Germinal center (tissue), 1 donor: ENCODE measurements at regions not wholly inside any gene's neighbourhood (a gene's known extent, or its start where the extent isn't known, plus 50 kb on each side); places are given as distances from the start of the nearest gene placed in this dataset.

ENCODE experiments used
- DNase-seq: peaks from one replicate; pipeline ENCODE4 v3.0.0; 2012; ENCODE audit warnings: mixed read lengths, low spot score

DNA sequence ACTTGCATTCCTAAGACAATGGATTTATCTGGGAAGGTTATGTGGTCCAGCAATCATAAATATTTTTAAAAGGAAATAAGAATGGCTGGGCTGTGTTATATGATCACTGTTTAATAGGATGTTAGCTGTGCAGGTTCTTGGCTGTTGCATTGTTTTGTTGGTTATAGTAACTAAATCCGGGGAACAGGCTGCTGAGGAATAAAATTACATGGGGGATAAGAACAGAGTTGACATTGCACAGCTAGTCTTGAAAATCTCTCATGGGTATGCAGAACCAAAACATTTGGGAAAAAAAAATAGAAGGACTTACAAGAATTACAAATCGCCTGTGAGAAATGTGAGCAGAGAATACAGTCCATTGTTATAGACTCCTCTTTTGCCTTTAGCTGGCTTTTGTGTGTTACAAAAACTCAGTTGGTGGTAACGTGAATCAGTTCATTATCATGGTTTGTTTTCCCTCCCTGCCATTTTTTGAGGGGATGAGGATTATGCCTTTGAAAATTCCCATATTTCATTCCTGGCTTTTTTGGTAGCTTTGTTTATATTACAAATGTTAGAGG lies 375.3 kb upstream of the DAB2 start:
- no peak for DNase-seq

DNA sequence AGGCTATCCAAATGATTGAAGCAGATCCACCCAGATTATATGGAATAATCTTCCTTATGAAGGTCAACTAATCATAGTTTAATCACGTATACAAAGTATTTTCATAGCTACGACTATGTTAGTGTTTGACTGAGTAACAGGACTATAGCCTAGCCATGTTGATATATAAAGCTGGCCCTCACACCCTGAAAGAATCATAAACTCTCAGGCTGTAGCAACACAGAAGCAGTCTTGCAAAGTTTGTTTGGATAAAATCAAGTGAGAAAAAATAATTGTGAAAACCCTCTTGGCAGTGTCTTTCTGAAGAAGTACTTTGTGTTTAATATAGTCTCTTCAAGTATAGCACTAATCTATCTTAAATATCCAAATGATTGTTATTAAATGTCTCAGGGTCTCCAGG lies 374.5 kb upstream of the DAB2 start:
- DNase-seq: no peak

DNA sequence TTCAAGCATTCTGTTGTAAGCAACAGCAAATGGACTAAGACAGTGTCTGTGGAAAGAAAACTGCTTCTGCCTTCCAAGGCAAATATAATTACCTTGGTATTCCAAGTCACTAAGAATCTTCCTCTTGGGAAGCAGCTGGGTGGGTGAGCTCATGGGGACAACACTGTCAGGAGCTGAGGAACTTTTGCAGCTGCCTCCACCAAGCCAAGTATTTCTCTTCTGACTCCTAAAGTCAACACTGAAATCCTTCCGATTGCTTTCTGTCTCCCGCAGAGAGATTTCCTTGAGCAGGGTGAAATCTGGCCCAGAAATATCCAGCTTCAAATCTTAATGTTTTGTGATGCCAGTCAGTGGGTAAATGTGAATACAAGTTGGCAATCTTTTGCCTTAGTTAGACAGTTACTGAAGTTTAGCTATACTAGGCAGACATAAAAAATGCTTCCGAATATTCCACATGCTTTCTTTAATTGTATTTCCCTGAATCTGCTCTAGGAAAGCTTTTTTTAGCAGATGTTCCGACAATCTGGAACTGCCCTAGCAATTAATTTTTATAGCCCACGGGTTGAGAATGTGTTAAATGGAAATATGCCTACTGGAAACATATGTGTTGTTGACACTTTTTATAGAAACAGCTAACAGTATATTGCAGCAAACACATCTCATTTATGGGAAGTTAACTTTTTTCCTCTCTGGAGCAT lies 369.9 kb upstream of the DAB2 start:
- no peak for DNase-seq

DNA sequence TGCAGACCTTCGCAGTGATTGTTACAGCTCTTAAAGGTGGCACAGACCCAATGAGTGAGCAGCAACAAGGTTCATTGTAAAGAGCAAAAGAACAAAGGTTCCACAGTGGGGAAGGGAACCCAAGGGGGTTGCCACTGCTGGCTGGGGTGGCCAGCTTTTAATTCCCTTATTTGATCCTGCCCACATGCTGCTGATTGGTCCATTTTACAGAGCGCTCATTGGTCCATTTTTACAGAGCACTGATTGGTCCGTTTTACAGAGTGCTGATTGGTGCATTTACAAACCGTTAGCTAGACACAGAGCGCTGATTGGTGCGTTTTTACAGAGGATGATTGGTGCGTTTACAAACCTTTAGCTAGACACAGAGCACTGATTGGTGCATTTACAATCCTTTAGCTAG lies 360.6 kb upstream of the DAB2 start:
- DNase-seq: no peak

DNA sequence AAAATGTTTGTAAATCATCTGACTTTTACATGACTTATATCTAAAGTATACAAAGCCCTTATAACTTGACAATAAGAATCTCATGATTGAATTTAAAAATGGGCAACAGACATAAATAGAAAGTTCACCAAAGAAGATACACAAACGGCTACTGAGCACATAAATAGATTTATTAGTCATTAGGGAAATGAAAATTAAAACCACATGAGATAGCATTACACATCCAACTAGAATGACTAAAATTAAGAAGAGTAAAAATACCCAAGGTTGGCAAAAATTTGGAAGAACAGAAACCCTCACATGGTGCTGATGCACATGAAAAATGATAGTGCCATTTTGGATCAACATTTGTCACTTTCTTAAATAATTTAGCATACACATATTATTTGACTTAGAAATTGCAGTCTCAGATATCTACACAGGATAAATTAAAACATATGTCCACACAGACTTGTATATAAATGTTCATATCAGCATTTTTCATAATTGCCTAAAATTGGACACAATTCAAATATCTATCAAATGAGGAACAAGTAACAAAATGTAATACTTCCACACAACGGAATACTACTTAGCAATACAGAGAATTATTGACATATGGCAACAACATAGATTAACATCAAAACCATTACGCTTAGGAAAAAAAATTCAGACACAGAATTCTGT lies 359.1 kb upstream of the DAB2 start:
- no peak for DNase-seq

DNA sequence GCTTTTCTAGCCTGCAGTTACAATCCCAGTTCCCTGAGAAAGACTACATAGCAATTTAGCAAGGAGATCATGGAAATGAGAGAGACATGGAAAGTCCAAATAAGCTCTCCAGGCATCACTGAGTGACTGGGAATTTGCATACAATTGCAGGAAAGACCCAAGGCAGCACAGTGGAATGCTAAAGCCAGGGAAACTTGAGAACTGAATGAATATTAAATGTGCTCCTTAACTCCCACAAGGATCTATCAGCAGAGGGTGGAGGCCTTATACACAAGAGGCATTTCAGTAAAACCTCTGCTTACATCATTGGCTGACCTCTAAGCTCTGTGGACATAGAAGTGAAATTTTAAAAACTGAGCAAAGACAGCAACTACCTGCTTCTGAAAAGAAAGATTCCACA lies 355.6 kb upstream of the DAB2 start:
- no peak for DNase-seq

DNA sequence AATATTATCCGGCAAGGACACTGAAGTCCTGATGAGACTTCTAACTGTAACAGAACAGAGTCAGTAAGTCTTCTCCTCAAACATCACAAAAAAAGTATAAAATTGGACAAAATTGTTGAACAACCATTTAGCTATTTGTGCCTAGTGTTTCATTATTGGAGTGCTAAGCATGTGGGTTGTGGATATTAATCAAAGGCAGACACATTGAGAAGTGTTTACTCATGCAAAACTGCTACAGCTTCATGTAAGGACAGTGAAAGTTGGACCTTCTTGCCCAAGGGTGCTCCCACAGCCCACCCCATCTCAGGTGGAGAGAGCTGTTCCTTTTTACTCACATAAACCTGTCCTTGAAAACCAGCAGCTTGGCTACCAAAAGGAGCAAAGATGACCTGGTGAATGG lies 355.1 kb upstream of the DAB2 start:
- DNase-seq: no peak

DNA sequence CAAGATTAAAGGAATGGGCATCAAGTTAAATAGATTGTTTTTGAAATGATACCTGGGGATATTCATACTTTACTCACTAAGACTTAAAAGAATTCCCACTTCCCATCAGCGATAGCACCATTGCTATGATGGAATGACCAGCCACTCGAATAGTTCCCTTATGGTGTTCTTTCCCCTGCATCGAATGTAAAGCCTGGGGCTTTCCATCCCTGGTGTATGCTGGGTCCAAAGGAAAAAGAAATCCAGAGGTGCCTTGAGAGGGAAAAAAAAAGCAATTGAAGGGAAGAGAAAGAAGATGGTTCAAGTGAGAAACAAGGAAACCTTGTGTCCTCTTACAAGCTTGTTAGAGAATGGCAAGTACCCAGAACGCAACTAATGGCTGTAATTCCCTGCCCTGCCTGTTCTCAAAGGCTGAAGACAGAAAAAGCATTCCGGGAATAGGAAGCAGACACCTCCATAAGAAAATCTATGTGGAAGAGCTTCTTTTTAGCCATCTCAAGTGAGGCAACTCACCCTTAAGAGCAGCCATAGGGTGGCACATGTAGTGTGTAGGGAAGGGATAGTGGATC lies 351.1 kb upstream of the DAB2 start:
- no peak for DNase-seq

DNA sequence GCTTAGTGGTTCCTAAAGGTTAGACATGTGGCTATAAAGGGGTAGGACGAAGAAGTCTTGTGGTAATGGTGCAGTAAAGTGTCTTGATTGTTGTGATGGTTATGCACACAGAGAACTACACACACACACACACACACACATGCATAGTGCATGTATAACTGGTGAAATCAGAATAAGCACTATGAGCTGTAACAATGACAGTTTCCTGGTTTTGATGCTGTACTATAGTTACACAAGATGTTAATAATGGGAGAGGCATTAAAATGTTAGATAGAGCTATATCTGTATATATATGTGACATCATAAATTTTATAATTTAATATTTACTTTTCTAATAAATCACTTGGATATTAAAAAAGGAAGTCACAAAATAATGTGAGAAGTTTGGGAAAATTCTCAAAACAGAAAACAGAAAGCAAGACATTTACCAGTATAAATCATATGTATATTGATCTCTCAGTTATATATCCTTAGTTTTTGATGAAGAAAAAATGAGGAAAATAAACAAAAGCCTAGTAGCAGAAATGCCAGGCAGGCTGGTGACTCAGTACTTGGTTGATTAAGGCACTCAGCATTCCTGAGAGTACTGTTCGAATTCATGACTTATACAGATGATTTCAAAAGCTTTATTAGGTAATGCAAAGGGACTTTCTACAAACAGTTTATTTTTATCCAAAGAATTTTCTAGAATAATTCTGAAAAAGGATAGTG lies 350.5 kb upstream of the DAB2 start:
- DNase-seq: no peak

DNA sequence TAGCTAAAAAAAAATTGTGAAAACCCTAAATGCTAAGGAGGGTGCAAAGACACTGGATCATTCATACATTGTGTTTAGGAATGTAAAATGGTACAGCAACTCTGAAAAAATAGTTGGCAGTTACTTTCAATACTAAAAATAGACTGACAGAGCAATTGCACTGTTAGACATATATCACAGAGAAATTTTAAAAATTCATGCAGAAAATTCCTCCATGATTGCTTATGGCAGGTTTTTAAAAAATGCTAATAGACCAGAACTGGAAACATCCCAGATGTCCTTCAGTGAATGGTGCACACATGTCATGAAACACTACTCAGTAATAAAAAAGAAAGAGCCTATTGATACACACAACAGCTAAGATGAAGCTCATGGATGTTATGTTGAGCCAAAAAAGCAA lies 349.8 kb upstream of the DAB2 start:
- no peak for DNase-seq

DNA sequence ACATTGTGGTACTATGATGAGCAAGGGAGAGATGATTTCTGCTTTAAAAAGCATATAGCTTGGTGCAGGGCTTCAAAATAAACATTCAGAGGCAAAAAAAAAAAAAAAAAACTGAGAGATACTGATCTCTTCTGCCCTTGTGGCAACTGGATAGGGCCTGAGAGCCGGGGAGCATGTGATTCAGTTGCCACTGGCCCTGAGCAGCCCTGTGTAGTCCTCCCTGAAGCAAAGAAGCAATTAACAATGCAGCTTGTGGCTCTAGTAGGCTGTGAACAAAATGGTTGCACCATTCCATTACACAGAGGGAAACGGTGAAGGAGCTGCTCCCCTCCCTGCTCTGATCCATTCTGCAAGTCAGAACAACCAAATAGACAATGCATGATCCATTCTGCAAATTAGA lies 347.5 kb upstream of the DAB2 start:
- DNase-seq: no peak

DNA sequence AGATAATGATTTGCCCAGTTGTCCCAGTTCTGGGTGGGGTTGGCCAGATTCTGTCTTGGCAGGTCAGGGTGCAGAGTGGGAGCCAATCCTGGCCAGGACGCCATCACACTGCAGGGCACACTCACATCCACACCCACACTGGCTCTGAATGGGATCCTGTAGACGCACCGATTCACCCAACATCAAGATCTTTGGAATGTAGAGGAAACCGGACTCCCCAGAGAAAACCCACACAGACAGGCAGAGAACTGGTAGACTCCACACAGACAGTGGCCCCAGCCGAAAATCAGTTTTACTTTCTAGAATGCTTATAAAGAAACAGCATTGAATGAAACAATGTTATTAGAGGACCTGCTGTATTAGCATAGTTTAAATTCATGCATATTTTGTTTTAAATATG lies 343.1 kb upstream of the DAB2 start:
- no peak for DNase-seq

DNA sequence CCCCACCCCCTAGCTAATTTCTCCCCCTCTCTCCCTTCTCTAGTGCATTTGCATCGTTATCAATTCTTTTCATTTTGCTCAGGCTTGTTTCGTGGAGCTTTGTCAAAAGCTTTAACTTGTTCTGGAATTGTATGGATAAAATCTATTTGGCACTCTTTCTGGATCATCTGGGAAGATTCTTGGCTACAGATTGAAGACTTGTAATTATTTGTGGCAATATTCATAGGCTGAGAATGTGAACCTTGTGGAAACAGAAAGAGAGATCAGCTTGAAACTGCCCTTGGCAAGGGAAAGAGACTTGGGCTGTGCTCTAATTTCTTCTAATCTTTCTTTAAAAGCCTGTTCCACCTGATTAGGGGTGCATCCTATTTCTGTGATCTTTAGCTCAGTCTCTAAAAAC lies 340.6 kb upstream of the DAB2 start:
- no peak for DNase-seq

DNA sequence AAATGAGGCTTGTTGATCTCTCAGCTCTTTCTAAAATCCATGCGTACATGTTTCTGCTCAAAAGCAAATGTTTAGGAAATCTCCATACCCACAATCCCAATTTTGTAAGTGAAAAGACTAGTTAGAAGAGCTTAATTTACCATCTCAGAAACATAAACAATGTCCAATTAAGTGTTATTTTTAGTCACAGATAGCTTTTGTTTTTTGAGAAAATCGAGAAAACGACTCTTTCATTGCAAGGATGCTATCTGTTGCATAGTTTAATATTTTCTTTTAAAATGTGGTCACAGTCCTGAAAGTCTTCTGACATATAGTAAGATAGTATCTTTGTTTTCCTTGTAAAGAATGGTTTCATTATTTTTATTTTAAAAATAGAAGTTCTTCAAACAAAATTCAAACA lies 338.0 kb upstream of the DAB2 start:
- no peak for DNase-seq

DNA sequence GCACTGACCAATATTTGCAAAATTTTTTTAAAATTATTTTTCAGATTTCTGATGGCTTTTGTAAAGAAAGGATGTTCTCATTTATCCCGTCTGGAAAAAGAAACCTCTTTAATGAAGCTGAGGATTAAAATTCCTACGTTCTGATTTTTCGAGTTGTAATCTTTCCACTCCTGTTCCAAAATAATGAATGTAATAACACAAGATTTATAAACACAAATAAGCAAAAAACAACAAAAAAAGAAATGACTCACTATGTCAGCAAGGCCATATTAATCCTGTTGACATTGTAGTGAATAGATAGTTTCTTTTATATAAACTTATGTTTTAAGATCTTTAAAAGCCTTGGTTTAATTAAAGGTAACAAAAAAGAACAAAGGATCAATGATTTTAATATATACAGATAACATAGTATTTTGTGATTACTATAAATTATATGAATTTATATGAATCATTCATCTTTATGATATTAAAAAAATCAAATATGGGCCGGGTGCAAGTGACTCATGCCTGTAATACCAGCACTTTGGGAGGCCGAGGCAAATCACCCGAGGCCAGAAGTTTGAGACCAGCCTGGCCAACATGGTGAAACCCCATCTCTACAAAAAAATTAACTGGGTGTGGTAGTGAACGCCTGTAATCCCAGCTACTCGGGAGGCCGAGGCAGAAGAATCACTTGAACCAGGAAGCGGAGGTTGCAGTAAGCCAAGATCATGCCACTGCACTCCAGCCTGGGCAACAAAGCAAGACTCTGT lies 336.6 kb upstream of the DAB2 start:
- no peak for DNase-seq

DNA sequence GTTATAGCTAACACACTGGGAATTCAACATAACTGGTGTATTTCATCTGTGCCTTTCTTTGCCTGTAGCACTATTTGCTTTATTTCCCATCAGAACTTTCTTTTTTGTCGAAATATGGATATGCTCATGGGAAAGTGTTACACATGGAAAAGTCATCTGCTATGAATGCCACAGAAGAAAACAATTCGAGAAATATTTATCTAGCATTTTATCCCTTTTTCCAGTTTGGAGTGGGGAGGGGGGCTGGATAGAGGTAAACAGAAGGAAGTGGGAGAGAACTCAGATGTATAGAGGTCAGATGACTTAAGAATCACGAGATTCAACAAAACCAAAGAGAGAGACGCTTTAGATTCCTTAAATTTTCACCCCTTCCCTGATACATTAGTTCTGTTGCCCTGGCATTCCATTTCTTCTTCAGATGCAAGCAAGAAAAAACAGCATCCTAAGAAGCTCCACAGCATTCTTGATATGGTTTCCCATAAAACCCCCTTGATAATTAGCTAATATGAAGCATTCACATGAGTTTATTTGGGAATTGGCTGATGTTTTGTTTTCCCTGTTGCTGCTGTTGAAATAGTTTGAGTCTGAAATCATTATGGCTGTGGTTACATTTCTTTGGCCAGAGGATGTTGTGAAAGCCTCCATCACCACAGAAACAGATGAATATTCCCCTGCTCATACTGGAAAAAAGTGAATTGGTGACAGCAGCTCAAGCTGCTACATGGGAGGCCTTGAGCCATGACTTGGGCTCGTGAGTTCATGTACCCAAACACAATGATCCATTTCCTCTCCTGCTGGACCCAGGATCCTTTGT lies 335.8 kb upstream of the DAB2 start:
- DNase-seq: no peak

DNA sequence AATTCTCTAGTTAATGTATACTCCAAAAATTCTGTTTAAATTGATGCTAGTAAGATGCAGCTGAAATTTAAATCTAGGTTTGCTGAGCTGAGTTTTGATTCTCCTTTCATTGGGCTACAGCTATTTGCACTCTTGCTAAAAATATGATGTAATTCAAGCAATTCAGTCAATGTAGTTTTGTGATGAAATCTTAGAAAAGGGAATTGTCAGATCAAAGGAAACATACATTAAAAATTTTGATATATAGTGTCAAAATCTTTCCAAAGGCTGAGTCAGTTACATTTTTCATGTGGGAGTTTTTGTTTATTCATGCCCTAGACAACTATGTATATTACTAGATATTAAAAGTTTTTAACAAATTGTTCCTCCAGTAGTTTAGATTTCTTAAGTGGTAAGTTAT lies 334.9 kb upstream of the DAB2 start:
- DNase-seq: no peak

DNA sequence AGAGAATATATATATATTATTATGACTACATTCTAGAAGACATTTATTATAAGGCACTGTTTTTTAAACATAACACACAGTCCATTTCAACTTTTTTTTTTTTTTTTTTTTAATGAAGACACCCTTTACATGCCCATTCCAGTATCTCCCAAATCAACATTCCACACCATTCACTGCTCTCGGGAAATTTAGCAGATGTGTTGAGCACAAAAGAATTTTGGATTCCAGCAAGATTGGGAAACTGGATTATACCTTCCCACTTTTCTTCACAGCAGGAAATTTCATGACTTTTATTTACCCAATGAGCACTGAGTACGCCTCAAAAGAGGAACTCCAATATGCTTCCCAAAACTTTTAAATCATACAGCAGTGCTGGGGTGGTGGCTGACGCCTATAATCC lies 333.6 kb upstream of the DAB2 start:
- DNase-seq: no peak

DNA sequence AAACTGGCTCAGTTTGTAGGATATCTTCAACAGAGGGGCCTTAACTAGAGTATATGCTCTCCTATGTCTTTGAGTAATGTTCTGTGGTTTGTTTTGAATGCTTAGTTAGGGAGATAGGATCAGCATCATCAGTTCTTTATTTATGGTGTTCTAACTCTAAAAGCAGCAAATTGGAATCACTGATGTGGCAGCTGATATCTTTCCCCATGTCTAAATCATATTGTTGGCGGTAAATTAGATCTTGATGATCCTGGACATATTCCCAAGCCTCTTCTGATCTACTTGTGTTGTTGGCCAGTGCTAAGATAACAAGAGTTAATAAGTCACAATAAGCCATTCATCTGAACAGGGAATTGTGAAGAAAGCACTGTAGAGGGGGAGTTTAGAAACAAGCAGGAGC lies 332.4 kb upstream of the DAB2 start:
- DNase-seq: no peak

DNA sequence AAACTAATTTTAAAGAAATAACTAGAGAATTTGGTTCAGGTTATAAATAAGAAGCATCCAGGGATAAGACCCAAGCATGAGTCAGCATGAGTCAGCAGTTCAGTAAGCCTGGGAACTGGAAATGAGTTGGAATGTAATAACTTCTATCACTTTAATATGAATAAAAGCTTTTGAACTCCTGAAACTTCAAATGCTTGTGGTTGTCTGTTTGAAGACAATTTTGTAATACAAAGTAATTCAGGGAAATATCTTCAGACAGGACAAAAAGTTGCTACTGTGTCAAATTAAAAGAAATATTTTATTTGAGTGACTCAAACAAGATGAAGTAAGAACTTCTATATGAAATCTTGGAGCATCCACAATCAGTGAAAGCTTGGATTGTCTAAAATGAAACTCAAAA lies 331.2 kb upstream of the DAB2 start:
- DNase-seq: no peak

DNA sequence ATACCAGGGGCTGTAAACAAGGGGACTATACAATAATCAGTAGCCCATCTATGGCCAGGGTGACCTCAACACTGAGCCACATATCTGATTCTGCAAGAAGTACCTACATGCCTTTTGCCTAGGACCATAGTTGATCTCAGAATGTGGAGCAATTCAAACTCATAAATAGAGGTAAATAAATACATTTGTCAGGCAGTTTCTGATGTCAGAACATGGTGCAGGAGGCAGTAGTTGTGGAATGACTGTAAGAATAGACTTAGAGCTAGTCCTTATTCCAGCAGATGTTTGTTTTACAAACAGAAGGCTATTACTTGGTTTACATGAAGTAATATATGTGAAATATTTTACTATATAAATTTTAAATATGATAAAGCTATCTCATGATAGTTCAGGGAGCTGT lies 330.7 kb upstream of the DAB2 start:
- DNase-seq: no peak
